ENCODE measurements at regions not wholly inside any gene's neighbourhood (a gene's known extent, or its start where the extent isn't known, plus 50 kb on each side); places are given as distances from the start of the nearest gene placed in this dataset.
"Not testable (repeated sequence)": the region's sequence is repeated elsewhere in the genome, so short reads cannot be mapped to it uniquely, and the experiment has no call there.

GRCh38 chr21:30104241-30104640 is 62.4 kb downstream of the CLDN17 start:
- DNase-seq: no peak

DNA sequence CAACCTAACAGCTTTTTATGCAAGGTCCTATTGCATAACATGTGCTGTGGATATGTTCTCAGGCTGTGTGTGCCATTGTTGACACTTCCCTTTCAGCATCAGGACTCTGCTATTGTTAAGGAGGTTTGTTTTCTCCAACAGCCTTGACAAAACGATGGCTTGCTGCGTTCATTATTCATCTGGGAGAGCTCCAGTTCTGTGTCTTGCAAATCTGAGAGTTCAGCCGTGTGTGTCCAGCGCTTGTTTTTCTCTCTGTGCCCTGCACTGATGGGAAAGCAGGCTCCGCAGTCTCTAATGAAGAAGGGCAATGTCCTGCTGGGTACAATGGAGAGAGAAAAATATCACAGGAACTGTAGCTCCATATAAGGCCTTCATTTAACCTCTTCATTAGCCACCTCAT is 63.7 kb downstream of the CLDN17 start:
- DNase-seq: no peak

- DNase-seq: no peak
Observed at GRCh38 chr21:30101967-30102366, 64.6 kb downstream of the CLDN17 start.

DNA sequence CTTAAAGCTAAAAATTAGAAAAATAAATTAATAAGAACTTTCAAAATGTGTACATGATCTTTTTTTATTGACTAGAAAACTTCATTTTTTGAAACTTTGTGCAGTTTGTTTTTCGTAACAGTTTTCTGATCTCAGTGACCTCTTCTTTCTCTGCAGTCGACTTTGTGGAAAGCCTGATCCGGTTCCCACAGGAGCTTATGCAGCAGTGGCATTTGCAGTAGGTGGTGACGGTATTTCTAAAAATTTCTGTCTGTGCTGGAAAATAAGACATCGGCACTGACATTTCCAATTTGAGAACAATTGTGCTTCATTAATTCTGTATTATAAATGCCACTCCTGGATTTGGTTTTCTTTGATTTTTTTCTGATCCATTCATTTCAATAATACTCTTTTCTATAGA is 68.8 kb downstream of the CLDN17 start:
- no peak for DNase-seq

DNA sequence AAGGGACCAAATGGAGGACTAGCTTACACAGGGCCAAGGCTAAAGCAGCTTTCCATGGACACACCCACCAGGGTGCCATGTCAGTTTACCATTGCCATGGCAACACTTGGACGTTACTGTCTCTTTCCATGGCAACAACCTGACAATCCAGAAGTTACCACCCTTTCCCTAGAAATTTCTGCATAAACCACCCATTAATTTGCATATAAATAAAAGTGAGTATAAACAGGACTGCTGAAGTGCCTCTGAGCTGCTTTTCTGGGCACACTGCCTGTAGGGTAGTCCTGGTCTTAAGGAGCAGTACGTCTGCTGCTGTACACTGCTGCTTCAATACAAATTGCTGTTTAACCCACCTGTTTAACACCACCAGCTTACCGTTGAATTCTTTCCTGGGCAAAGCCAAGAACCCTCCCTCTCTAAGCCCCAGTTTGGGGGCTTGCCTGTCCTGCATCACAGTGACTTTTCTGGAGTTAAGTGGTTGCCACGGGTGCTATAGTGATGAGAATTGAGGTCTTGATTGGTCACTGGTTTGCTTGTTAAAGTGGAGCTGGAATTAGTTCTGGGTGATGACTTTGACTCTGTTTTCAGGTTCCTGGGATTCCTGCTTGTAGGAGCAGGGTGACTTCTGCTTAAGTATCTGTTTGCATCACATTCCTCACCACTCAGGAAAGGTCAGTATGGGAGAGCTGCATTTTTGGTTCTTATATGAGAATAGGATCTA is 83.2 kb downstream of the CLDN17 start:
- DNase-seq: no peak

DNA sequence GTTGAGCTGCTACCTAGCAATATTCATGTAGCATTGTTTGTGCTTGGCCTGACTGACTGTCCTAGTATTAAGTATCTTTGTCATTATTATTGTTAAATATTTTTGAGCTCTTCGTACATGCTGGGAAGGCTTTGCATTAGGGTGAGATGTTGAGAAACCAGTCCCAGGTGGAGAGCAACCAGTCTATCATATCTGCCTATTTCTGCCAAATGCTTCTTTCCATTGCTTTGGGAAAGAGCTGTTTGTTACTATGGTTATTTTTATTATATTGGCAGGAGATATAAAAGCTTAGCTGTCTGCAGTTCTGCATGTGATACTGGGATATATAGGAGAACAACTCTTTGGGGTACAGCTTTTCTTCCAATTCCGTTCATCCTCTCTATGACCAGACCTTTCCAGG is 85.1 kb downstream of the CLDN17 start:
- no peak for DNase-seq

DNA sequence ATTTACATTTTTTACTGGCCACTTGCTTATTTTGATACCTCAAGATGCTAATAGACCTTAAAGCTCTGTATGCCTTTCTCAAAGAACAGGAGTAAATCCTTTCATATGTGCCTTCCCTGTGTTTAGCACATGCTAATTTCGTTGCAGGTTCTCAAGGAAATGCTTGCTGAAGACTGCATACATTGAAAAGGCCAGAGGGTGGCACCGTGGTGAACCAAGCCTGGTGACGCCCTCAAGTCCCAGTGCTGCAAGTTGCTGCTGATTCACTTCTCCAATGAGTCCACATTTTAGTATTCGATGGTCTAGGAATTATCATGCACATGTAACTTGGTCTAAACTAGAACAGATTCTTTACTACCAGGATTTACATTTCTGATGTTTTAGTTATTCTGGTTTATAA is 94.1 kb downstream of the CLDN17 start:
- DNase-seq: no peak

- no peak for DNase-seq
Observed at GRCh38 chr21:30058928-30059327, 107.7 kb downstream of the CLDN17 start.

DNA sequence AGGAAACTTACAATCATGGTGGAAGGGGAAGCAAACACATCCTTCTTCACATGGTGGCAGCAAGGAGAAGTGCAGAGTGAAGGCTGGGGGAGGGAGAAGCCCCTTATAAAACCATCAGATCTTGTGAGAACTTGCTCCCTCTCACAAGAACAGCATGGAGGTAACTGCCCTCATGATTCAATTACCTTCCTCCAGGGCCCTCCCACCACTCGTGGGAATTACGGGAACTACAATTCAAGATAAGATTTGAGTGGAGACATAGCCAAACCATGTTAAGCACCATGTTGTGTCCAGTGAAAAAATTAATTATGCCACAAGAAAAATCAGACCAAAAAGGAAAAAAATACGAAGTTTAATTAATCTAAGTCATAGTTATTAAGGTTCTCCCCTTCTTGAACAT is 109.5 kb downstream of the CLDN17 start:
- no peak for DNase-seq

DNA sequence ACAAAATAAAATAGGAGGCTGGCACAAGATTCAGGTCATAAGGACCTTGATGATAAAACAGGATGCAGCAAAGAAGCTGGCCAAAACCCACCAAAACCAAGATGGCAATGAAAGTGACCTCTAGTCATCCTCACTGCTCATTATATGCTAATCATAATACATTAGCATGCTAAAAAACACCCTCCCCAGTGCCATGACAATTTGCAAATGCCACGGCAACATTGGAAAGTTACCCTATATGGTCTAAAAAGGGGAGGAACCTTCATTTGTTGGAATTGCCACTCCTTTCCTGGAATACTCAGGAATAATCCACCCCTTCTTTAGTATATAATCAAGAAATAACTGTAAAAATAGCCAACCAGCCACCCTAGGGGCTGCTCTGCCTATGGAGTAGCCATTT is 108.8 kb upstream of the GRIK1 start:
- DNase-seq: no peak

DNA sequence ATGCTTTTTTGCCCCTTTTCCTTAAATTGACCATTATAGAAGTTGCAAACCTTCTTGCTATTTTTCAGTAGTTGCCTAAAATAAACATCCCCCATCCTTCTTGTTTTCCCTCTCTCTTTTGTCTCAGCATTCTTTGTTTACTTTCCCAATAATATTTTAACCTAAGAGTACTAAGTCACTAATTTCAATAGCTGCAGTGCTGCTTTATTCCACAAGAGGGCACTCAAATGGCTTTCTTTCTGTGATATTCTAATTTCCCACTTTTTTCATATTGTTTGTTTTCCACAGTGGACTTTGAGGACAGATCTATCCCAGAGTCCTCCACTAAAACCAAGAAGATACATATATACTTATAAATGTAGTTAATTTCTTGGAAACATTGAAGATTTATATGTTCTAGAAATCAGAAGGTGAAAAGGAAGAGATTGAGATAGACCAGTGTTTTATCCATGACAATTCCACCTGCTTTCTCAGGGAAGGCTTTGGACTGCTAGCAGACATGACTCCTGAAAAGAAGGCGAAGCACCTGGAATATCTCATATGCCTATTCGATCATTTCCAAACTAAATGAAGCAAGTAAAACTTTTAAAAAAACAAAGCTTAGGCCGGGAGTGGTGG is 104.8 kb upstream of the GRIK1 start:
- DNase-seq: peak; percentile 1

- no peak for DNase-seq
Observed at GRCh38 chr21:30042443-30042842, 102.6 kb upstream of the GRIK1 start.

- no peak for DNase-seq
Observed at GRCh38 chr21:30033441-30033840, 93.6 kb upstream of the GRIK1 start.

- no peak for DNase-seq
Observed at GRCh38 chr21:30030416-30030815, 90.6 kb upstream of the GRIK1 start.

DNA sequence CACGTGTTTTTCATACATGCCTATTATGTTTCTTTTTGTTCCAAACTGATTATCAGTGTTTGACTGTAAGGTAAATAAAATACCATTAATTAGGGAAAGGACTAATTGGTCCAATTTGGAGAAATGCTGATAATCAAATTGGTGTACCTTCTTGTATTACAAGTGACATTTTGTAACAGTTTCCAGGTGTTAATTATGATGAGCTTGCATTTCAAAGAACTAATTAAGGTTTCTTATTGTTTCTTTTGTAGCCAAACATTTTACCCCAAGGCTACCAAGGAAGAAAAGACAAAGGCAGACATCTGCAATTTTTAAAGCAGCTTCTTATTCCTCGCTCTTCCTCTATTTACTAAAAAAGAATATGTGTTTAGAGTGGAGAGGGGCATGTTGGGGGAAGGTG is 88.7 kb upstream of the GRIK1 start:
- DNase-seq: no peak

- DNase-seq: no peak
Observed at GRCh38 chr21:30027986-30028385, 88.2 kb upstream of the GRIK1 start.

DNA sequence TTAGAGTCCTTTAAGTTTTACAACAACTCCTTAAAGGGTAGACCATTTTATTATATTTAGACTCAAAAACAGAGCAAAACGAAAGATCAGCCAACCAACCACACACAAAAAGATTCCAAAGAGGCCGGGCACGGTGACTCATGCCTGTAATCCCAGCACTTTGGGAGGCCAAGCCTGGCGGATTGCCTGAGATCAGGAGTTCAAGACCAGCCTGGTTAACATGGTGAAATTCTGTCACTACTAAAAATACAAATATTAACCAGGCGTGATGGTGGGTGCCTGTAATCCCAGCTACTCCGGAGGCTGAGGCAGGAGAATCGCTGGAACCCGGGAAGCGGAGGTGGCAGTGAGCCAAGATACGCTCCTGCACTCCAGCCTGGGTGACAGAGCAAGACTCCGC is 83.3 kb upstream of the GRIK1 start:
- not testable (repeated sequence) for DNase-seq

- DNase-seq: no peak
Observed at GRCh38 chr21:30014886-30015285, 75.1 kb upstream of the GRIK1 start.

DNA sequence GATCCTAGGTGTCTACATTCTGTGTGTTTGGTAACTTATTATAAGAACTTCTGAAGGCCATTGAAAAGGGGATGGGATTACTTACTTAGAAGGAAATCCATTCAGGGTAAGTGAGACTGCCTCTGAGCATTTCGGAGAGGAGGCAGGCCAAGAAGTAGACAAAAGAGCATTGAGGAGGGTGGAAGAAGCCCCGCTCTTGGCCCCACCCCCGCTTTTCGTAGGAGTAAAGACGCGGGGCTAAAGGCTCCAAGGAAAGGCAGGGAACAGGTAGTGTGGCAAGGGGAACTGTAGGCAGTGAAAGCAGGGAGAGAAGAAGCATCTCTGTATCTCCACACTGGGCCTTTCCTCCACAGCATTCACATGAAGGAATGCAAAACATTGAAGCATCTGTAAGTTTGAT is 51.8 kb upstream of the GRIK1 start:
- DNase-seq: no peak

GRCh38 chr21:29989634-29990234 is 49.9 kb upstream of the GRIK1 start:
- DNase-seq: no peak
